GM23338 (cell line): ENCODE measurements at regions not wholly inside any gene's neighbourhood (a gene's known extent, or its start where the extent isn't known, plus 50 kb on each side); places are given as distances from the start of the nearest gene placed in this dataset.

Experiments
- ATAC-seq: fragments of 200-7000 bp; cut with Tn5 transposase; 3 replicates; pipeline ENCODE4 v1.9.1; 2020
- DNase-seq: peaks from one replicate; pipeline ENCODE4 v3.0.0-alpha.2; 2015; ENCODE audit warnings: low spot score
- H2AFZ ChIP-seq: fragments of 200-600 bp; sonication (generic); 2 replicates; pipeline ENCODE4 v1.8.0; 2016; ENCODE audit warnings: antibody characterized with exemption, mild to moderate bottlenecking, moderate library complexity
- H3F3A ChIP-seq: fragments of 200-600 bp; sonication (generic); replicated peaks from 2 replicates; pipeline ENCODE4 v1.8.0; 2017; ENCODE audit warnings: antibody characterized with exemption, mixed run types, low read depth
- H3K27ac ChIP-seq: fragments of 200-600 bp; sonication (generic); 2 replicates; pipeline ENCODE4 v1.6.1; 2016; ENCODE audit warnings: low read depth
- H3K27me3 ChIP-seq: fragments of 200-600 bp; sonication (generic); 2 replicates; pipeline ENCODE4 v1.8.0; 2016; ENCODE audit warnings: mild to moderate bottlenecking, mixed run types, moderate library complexity; ENCODE audit not compliant: insufficient read depth
- H3K36me3 ChIP-seq: fragments of 200-600 bp; sonication (generic); 2 replicates; pipeline ENCODE4 v1.8.0; 2016; ENCODE audit warnings: mild to moderate bottlenecking; ENCODE audit not compliant: insufficient read depth
- H3K4me1 ChIP-seq: fragments of 200-600 bp; sonication (generic); 2 replicates; pipeline ENCODE4 v1.8.0; 2016; ENCODE audit warnings: mild to moderate bottlenecking, moderate library complexity; ENCODE audit not compliant: insufficient read depth
- H3K4me2 ChIP-seq: fragments of 200-600 bp; sonication (generic); 2 replicates; pipeline ENCODE4 v1.7.1; 2017; ENCODE audit warnings: mixed run types
- H3K4me3 ChIP-seq: fragments of 200-600 bp; sonication (generic); 2 replicates; pipeline ENCODE4 v1.6.1; 2016; ENCODE audit warnings: mixed run types
- H3K79me2 ChIP-seq: fragments of 200-600 bp; sonication (generic); replicated peaks from 2 replicates; pipeline ENCODE4 v1.8.0; 2017; ENCODE audit warnings: mild to moderate bottlenecking; ENCODE audit not compliant: insufficient read depth
- H3K9me2 ChIP-seq: fragments of 200-600 bp; sonication (generic); 2 replicates; pipeline ENCODE4 v1.8.0; 2017; ENCODE audit not compliant: insufficient read depth
- H4K20me1 ChIP-seq: fragments of 200-600 bp; sonication (generic); replicated peaks from 2 replicates; pipeline ENCODE4 v1.8.0; 2017; ENCODE audit warnings: mild to moderate bottlenecking; ENCODE audit not compliant: insufficient read depth
- H3K27ac Mint-ChIP-seq: 2 replicates; pipeline ENCODE4 v1.8.0; 2020; ENCODE audit warnings: inconsistent platforms, mild to moderate bottlenecking, moderate library complexity, mixed read lengths
- H3K27me3 Mint-ChIP-seq: 3 replicates; pipeline ENCODE4 v1.8.0; 2022; ENCODE audit warnings: low read depth, mild to moderate bottlenecking, moderate library complexity, mixed read lengths, inconsistent platforms; ENCODE audit not compliant: insufficient read depth, poor library complexity
- H3K36me3 Mint-ChIP-seq: 3 replicates; pipeline ENCODE4 v1.8.0; 2021; ENCODE audit warnings: low read depth, mild to moderate bottlenecking, inconsistent platforms, moderate library complexity, mixed read lengths
- H3K4me1 Mint-ChIP-seq: 3 replicates; pipeline ENCODE4 v1.8.0; 2020; ENCODE audit warnings: mild to moderate bottlenecking, inconsistent platforms, mixed read lengths
- H3K4me3 Mint-ChIP-seq: 3 replicates; pipeline ENCODE4 v1.8.0; 2021; ENCODE audit warnings: moderate library complexity, mild to moderate bottlenecking, inconsistent platforms, mixed read lengths
- H3K9me3 Mint-ChIP-seq: 3 replicates; pipeline ENCODE4 v1.8.0; 2020; ENCODE audit warnings: moderate library complexity, mild to moderate bottlenecking, inconsistent platforms, mixed read lengths
- CREB1 ChIP-seq: fragments of 250-450 bp; sonication (Bioruptor Pico); IDR thresholded peaks from 2 replicates; pipeline ENCODE4 v1.5.0; 2020; ENCODE audit warnings: low read depth, mild to moderate bottlenecking, moderate library complexity
- CTCF ChIP-seq, 2 experiments: fragments of 200-600 bp in 1 of 2; sonication (generic) in 1 of 2; conservative IDR thresholded peaks; 2 replicates each; pipeline versions ENCODE4 v1.5.1 to v1.6.1; 2016 to 2017; ENCODE audit warnings: antibody characterized with exemption in 2 of 2, low read depth in 2 of 2, mild to moderate bottlenecking in 2 of 2, moderate library complexity in 1 of 2
- EZH2 ChIP-seq: fragments of 200-600 bp; sonication (generic); IDR thresholded peaks from one replicate; pipeline ENCODE4 v1.8.0; 2017; ENCODE audit warnings: antibody characterized with exemption, mild to moderate bottlenecking, low read depth; ENCODE audit not compliant: unreplicated experiment
- EZH2phosphoT487 ChIP-seq: fragments of 200-600 bp; sonication (generic); IDR thresholded peaks from one replicate; pipeline ENCODE4 v1.8.1; 2018; ENCODE audit warnings: antibody characterized with exemption; ENCODE audit not compliant: unreplicated experiment
- JUNB ChIP-seq: IDR thresholded peaks from one replicate; pipeline ENCODE4 v1.6.1; 2016; ENCODE audit warnings: antibody characterized with exemption; ENCODE audit not compliant: unreplicated experiment
- NANOG ChIP-seq: IDR thresholded peaks from 2 replicates; pipeline ENCODE4 v1.6.1; 2016; ENCODE audit warnings: antibody characterized with exemption, borderline replicate concordance
- STAT1 ChIP-seq: IDR thresholded peaks from one replicate; pipeline ENCODE4 v1.6.1; 2016; ENCODE audit warnings: antibody characterized with exemption; ENCODE audit not compliant: unreplicated experiment
- ZNF114 ChIP-seq: fragments of 250-450 bp; sonication (Bioruptor Pico); IDR thresholded peaks from 2 replicates; pipeline ENCODE4 v1.5.0; 2020; ENCODE audit warnings: mild to moderate bottlenecking, moderate library complexity
- ZNF331 ChIP-seq: fragments of 250-450 bp; sonication (Bioruptor Pico); IDR thresholded peaks from 2 replicates; pipeline ENCODE4 v1.5.0; 2020; ENCODE audit warnings: low read depth, mild to moderate bottlenecking, moderate library complexity
- ZNF462 ChIP-seq: fragments of 250-450 bp; sonication (Bioruptor Pico); IDR thresholded peaks from 2 replicates; pipeline ENCODE4 v1.5.0; 2020; ENCODE audit warnings: mild to moderate bottlenecking, moderate library complexity
- TF ChIP-seq, protein P1 (sequence below): IDR thresholded peaks from one replicate; pipeline ENCODE4 v1.6.1; 2018; ENCODE audit warnings: antibody characterized with exemption; ENCODE audit not compliant: unreplicated experiment

GRCh38 chr1:102715150-102715549 is 393.2 kb downstream of the COL11A1 start:
- Histone ChIP-seq H3K27me3 (no peaks in the 10 kb centered on the region), H4K20me1 (no peaks in the 10 kb centered on the region), H3K27ac (no peak overlapping the region), H3K79me2 (no peaks in the 10 kb centered on the region), H3K4me1 (no peaks in the 10 kb centered on the region), H3F3A (no peaks in the 10 kb centered on the region), H3K36me3 (no peaks in the 10 kb centered on the region), H3K4me2 (no peak overlapping the region), H3K9me2 (no peaks in the 10 kb centered on the region), H2AFZ (no peak overlapping the region), H3K4me3 (no peak overlapping the region)
- Mint-ChIP-seq H3K36me3 (no peaks in the 10 kb centered on the region), H3K9me3 (no peaks in the 10 kb centered on the region), H3K27me3 (no peaks in the 10 kb centered on the region), H3K27ac (no peak overlapping the region), H3K4me3 (no peak overlapping the region), H3K4me1 (no peaks in the 10 kb centered on the region)
- no peak for ATAC-seq
- no peak for TF ChIP-seq NANOG
- no peak for TF ChIP-seq JUNB
- no peak for TF ChIP-seq ZNF114 (CRISPR knock-in tag)
- TF ChIP-seq STAT1 = no peak
- DNase-seq = no peak

GRCh38 chr1:102699524-102699923 is 408.8 kb downstream of the COL11A1 start:
- Histone ChIP-seq H3K9me2 (no peaks in the 10 kb centered on the region), H3K36me3 (no peaks in the 10 kb centered on the region), H3K4me2 (no peak overlapping the region), H2AFZ (no peak overlapping the region), H3K79me2 (no peaks in the 10 kb centered on the region), H3F3A (no peaks in the 10 kb centered on the region), H3K4me1 (peaks cover 11% of the 10 kb centered on the region), H3K4me3 (no peak overlapping the region), H3K27ac (no peak overlapping the region), H4K20me1 (no peaks in the 10 kb centered on the region), H3K27me3 (no peaks in the 10 kb centered on the region)
- H3K27me3 Mint-ChIP-seq = no peaks in the 10 kb centered on the region
- peaks cover 8% of the 10 kb centered on the region for H3K9me3 Mint-ChIP-seq
- DNase-seq = no peak
- TF ChIP-seq, protein P1, sequence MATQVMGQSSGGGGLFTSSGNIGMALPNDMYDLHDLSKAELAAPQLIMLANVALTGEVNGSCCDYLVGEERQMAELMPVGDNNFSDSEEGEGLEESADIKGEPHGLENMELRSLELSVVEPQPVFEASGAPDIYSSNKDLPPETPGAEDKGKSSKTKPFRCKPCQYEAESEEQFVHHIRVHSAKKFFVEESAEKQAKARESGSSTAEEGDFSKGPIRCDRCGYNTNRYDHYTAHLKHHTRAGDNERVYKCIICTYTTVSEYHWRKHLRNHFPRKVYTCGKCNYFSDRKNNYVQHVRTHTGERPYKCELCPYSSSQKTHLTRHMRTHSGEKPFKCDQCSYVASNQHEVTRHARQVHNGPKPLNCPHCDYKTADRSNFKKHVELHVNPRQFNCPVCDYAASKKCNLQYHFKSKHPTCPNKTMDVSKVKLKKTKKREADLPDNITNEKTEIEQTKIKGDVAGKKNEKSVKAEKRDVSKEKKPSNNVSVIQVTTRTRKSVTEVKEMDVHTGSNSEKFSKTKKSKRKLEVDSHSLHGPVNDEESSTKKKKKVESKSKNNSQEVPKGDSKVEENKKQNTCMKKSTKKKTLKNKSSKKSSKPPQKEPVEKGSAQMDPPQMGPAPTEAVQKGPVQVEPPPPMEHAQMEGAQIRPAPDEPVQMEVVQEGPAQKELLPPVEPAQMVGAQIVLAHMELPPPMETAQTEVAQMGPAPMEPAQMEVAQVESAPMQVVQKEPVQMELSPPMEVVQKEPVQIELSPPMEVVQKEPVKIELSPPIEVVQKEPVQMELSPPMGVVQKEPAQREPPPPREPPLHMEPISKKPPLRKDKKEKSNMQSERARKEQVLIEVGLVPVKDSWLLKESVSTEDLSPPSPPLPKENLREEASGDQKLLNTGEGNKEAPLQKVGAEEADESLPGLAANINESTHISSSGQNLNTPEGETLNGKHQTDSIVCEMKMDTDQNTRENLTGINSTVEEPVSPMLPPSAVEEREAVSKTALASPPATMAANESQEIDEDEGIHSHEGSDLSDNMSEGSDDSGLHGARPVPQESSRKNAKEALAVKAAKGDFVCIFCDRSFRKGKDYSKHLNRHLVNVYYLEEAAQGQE = no peak
- TF ChIP-seq ZNF331 (CRISPR knock-in tag) = no peak
- TF ChIP-seq CREB1 (CRISPR knock-in tag) = no peak
- TF ChIP-seq EZH2phosphoT487 = no peak
- no peak for TF ChIP-seq EZH2
- TF ChIP-seq ZNF114 (CRISPR knock-in tag) = no peak
- TF ChIP-seq STAT1 = no peak
- no peak for TF ChIP-seq ZNF462 (CRISPR knock-in tag)
- no peak for TF ChIP-seq CTCF (conservative IDR thresholded peaks at IDR 0.05; ENCODE audit: low read depth in 2 of 2)
- no peak overlapping the region for H3K4me3 Mint-ChIP-seq
- H3K36me3 Mint-ChIP-seq = no peaks in the 10 kb centered on the region
- H3K4me1 Mint-ChIP-seq = peaks cover 11% of the 10 kb centered on the region; the same call in 2 of the 3 replicates
- no peak for ATAC-seq
- H3K27ac Mint-ChIP-seq = no peak overlapping the region
